ENCODE measurements at regions not wholly inside any gene's neighbourhood (a gene's known extent, or its start where the extent isn't known, plus 50 kb on each side); places are given as distances from the start of the nearest gene placed in this dataset.
"Not testable (repeated sequence)": the region's sequence is repeated elsewhere in the genome, so short reads cannot be mapped to it uniquely, and the experiment has no call there.

DNA sequence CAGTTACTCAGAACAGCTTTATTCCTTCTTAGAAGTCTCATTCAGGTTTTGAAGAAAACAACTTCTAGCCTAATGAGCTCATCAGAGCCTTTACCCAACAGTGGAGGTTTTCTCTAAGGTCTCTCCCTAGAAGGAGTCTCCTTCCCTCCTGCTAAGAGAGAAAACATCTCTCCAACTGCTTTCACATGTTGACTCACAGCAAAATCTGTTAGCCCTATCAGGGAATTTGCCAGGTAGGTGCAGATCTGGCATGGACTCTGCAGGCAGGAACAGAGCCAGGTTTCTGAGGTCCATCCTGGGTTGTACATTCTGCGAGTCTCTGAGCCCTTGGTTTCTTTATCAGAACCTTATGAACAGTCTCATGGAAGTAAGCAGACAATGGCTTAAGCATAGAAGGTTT, 214.4 kb downstream of the HIPK3 start:
- no peak for DNase-seq (ENCODE audit: low read depth in 2 of 2)

DNA sequence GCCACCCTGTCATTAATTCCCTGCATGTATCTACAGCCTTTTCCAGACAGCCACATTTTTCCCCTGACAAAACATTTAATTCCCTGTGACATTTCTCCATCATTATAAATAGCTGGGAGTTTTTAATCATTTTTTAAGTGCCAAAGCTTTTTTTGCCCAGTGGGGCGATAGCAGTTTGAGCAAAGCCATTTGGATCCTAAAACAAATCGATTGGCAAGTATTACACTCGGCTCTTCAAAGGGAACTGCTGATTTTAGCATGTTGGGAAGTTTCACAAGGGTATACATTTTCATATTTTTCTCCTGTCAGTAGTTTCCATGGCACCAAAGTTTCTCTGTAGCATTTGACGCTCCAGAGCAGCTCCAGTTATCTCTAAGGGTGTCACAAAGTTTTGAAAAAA, 210.8 kb downstream of the HIPK3 start:
- DNase-seq (ENCODE audit: low read depth in 2 of 2), result no peak

DNA sequence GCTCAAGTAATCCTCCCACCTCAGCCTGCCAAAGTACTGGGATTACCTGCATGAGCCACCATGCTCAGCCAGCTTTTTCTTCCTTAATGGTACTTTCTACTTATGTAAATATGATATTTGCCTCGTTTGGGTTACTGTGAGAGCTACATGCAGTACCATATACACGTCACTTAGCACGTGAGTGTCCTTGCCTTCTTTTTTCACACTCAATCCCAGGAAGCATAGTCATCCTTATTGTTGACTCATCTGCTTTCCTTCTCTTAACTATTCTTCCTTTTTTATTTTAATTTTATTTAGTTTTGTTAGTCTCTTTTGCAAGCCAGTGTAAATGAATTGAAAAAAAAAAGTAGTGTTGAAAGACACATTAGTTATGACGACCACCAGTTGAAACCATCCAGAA, 205.9 kb downstream of the HIPK3 start:
- DNase-seq (ENCODE audit: low read depth in 2 of 2), result peak in 1 of 2 donors; percentile 82

DNA sequence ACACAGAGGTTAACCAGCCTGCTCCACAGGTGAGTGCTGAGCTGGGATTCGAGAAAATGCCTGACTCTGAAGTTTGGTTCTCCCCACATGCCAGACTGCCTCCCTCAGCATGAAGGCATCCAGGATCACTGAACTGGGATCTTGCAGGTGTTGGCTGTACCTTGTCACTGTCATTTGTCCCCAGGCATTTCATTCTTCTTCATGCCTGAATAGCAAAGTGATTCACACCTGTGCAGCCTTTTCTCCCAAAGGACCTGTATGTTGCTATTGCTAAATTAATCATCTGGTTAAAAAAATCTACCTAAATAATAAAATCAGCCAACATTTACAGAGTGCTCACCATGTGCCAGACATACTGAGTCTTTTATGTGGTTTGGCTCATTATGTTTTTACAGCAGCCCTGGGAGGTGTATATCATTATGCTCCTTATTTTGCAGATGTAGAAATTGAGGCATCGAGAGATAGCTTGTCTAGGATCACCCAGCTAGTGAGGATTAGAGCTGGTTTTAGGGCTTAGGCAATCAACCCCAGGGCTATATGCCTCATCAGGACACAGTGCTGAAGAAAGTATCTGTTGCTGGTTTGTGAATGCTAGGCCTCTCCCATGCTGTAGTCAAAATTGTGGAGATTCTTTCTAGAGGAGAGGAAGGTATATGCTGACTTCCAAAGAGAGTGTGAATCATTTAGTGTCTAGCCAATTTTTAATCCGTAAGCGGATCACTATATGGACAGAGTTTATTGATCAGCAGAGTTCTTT, 204.4 kb downstream of the HIPK3 start:
- no peak for DNase-seq (ENCODE audit: low read depth in 2 of 2)

DNA sequence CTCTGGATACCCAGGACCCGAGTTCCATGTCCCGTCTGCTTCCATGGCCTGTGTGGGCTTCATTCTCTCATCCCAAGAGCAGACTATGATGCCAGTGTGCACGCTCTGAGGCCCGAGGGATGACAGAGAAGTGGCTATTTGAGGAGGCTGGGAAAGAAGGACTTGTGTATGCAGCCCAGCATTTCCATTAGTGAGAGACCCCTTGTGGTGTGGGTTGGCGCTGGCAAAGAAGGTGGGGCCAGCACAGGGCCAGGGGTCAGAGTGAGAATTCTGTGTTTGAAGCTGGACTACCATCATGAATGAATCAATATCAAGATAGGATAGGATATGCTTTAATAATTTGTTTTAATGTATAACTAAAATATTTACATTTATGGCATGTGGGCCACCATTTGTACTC, 200.8 kb downstream of the HIPK3 start:
- DNase-seq (ENCODE audit: low read depth in 2 of 2), result no peak

DNA sequence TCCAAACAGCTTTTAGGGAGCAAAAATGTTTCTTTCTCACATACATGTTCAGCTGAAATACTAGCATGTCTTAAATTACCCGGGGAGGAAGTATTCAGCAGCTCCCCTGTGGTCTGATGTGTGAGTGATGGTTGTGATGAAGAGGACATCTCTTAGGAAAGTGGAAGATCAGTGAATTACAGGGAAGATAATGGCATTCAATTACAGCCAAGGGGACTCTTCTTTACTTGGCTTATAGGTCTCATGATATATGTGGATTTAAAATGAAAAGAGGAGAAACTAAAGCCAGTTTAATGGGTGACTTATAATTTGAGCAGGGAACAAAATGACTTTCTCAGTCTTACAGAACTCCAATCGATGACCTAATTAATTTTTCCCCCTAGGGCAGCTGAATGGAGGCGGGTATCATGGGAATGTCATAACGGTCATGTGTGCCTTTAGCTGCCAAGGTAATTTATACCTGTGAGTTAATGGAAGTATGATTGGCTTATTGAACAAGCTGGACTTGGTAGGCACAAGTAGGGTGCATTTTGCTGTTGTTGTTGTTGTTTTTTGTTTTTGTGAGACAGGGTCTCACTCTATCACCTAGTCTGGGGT, 198.8 kb downstream of the HIPK3 start:
- no peak for DNase-seq (ENCODE audit: low read depth in 2 of 2)

DNA sequence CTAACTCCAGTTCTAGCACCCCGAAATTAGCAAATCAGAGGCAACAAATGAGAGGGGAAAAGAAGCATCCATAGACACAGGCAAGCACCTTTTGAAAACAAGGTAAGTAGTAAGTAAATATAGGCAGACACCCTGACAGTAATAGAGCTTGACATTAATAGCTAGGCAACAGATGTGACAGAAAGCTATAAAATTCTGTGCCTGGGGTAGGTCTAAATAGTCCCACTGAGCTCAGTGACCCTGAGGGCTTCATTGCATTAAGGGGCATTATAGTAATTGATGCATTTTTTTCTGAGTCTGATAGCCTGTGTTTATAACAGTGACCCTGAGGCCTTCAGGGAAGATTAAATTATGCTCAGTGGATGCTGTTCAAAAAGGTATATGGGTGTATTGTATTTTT, 197.1 kb downstream of the HIPK3 start:
- DNase-seq (ENCODE audit: low read depth in 2 of 2), result no peak

DNA sequence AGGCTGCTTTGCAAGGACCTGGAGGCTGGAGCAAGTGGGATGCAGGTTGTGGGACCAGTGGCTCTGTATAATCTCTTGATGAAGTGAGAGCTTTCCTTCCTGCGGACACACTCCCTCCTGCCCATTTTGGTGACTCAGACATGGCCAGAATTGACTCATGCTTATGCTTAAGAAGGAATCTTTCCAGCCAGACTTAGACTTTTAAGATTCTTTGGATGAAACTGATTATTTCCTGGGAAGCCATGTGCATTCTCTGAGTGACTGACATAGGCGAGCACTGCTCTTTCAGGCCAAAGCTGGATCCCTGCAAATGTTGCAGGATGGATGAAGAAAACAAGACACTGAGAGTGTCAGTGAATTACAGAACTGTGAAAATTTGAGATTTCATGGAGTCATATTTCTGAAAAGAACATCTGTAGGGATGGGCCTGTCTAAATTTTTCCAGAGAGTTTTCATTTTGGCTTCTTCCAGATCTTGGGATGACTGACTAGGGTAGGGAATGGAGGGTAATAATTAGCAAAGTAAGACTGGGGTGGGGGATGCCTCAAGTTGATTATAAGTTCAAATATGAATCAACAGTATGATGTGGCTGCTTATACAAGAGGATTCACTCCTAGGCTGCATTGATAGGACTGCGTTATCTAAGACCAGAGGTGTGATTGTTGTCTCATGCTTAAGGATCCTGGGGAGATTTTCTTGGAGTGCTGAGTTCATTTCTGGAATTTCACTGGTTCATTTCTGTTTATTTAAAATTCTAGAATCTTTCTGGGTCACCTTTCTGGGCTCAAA, 195.8 kb downstream of the HIPK3 start:
- peak in 1 of 2 donors; percentile 91 for DNase-seq (ENCODE audit: low read depth in 2 of 2)

DNA sequence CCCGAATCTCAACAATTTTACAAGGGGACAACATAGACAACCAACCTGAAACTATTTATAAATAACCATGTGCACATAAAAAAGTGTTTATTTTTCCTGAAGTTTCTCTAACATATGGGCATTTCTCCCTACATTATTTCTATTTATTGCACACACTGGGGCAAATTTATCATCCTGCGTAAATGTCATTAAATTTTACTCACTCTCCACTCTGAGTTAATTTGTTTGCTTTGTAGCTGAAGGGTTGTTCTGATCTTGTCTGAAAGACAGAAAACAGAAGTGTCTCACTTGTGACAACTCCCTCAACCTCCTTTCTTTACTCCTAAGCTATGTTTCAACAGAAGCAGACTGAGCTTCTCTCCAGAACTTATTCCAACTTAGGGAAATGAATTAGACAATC, 194.2 kb downstream of the HIPK3 start:
- no peak for DNase-seq (ENCODE audit: low read depth in 2 of 2)

DNA sequence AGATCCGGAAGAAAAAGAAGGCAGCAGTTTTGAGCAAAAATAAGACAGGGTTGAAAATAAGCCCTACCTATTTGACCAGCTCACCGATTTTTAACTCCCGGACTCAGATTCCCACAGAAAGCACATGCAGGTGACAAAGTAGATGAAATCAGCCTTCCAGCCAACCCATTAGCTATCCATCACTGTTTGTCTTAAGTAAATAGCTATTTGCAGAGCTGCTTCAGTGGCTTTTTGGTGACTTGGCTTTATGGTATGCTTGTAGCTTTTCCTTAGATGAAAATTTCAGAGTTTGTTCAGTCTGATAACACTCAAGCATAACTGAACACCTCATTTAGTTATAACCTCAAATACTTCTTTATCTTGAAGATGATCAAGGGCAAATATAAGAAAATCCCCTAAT, 192.6 kb downstream of the HIPK3 start:
- no peak for DNase-seq (ENCODE audit: low read depth in 2 of 2)

DNA sequence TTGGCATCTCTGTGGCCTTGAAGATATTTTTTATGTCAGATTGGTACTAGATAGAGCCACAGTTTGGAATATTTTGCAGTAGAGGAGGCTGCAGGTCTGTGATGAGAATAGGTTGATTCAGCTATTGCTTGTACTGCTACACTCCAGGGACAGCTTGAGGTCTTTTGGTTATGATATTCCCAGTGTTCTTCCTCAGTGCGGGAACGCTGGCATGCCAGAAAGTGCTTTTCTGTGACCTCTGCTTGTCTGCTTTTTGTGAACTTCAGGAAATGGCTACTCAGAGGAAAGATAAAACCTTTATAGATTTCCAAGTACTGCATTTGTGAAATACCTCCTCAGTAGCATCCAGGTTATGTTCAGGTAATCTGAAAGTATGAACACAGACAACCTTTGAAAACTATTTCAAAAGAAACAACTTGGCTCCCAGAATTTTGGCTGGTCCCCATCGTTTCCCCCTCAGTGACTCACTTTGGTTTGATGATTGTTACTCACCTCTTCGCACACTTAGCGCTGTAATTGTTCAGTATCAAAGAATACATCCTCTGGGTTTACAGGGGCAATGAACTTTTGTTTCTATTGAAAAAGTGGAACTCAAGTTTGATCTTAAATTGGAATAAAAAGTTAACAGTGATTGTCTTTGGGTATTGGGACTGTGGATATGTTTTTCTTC, 191.4 kb downstream of the HIPK3 start:
- peak; percentile 3 to 54 for DNase-seq (ENCODE audit: low read depth in 2 of 2)

DNA sequence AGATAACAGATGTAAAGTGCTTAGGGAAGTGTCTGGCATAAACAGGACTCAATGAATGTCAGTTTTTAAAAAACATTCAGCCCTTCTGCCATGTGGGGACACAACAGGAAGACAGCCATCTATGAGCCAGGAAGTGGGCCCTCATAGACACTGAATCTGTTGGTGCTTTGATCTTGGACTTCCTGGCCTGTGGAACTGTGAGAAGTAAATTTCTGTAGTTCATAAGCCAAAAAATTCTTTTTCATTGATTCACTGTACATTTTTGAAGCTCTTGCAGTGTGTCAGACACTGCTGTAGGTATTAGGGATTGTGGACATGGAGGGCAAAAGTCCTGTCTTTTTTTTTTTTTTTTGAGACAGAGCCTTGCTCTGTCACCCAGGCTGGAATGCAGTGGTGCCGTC, 188.6 kb downstream of the HIPK3 start:
- DNase-seq (ENCODE audit: low read depth in 2 of 2), result peak; percentile 31 to 56

DNA sequence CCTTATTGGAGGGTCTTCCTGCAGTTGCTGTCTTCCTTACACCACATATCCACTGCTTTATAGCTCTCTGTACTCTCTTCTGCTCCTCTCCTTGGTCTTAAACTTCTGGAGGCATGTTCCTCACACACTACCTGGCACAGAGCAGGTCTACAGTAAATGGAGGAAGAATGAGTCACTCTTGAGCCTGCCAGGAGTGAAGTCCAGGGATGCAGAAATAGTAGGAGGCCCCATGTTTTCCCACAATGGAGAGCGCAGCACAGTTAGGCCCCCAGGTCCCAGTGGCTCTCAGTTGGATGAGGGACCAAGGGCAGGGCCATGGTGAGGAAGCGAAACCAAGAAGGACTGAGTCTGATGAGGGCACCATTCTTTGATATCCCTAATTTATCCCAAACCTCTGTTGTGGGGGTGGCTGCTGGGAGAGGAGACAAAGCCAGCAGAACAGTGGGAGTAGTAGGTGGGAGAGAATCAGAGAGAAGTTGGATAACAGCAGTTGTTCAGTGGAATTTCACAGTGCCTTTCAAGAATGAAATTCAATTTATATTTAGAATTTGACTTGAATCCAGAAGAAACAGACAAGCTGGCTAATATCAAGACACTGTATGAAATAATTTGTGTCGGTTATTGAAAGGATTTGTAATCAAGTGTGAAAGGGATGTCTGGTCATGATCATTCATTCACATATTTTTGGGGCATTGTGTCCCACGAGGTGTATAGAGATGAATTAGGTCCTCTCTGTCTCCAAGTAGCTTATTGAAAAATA, 187.8 kb downstream of the HIPK3 start:
- peak in 1 of 2 donors; percentile 60 for DNase-seq (ENCODE audit: low read depth in 2 of 2)

DNA sequence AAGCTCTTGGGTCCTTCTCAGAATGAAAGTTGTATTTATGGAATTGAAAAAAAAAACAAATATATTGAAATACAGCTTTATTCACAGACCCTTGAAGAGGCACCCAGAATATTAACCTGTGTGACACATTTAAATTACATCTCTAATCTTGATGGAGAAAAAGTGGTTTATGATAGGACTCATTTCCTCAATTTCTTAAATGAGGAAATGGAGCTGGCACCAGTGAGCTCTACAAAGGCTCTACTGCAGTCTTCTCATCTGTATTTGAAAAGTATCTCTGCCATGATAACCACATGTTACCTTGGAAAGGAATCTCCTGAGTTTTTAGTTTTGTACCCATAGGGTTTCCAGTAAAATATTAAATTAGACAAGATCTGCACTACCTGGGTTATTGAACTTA, 186.5 kb downstream of the HIPK3 start:
- DNase-seq (ENCODE audit: low read depth in 2 of 2), result no peak

DNA sequence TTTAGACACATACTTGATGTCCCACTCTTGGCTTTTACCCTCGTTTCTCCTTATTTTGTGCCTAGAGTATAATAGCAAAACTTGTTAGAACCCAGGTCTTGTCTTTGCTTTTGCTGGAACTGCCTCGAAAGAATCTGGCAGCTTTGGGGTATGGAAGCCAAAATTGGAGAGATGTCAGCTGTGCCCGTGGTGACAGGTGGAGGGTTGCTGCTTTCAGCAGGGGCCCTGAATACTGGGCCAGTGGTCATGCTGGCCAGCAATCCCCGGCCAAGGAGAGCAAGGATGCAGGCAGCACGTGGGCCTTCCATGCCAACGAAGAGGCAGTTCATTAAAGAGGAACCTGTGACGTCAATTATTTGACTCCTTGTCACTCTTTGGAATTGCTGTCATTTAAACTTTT, 181.1 kb downstream of the HIPK3 start:
- no peak for DNase-seq (ENCODE audit: low read depth in 2 of 2)

DNA sequence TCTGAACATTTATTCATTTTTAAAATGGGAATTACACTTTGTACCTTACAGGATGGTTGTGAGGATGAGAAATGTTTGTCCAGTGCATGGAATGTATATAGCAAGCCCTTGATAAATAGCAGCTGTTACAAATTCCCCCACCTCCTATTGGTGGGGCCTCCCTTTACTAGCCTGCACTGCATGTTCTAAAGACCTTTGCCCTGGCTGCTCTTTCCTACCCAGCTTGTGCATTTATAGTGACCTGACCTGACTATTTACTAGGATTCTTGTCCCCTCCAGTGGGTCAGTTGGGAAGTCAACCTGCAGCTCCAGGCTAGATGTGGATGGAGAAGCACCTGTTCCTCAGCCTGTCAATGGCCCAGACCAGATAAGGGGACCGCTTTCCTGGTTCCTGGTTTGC, 180.3 kb downstream of the HIPK3 start:
- no peak for DNase-seq (ENCODE audit: low read depth in 2 of 2)

DNA sequence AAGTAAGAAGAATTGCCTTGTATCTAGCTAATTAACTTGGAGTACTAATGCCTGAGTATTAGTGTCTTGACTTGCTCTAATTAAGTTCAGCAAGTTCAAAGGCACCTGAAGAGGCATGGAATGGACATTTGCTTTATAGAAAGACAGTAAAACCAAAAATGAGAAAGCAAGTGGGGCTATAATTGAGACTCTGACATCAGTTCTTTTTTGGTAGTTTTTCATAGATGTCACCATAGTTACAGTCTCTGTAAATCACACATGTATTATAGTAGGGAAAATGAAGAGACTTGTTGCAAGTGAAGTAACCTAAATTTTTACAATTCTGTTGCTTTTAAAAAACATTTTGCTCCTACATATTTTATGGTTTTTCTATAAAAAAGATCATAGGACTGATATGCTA, 178.0 kb downstream of the HIPK3 start:
- DNase-seq (ENCODE audit: low read depth in 2 of 2), result no peak

DNA sequence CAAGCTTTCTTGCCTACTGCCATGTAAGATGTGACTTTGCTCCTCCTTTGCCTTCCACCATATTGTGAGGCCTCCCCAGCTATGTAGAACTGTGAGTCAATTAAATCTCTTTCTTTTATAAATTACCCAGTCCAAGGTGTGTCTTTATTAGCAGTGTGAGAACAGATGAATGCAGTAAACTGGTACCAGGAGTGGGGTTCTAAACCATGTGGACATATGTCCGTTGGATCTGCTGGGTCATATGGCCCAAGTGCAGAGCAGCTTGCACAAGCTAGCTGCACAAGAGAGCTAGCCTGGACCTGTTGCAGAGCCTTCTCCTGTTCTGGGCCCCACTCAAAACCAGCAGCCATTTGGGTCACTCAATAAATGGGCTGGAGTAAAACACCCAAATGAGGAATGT, 177.1 kb downstream of the HIPK3 start:
- DNase-seq (ENCODE audit: low read depth in 2 of 2), result no peak

DNA sequence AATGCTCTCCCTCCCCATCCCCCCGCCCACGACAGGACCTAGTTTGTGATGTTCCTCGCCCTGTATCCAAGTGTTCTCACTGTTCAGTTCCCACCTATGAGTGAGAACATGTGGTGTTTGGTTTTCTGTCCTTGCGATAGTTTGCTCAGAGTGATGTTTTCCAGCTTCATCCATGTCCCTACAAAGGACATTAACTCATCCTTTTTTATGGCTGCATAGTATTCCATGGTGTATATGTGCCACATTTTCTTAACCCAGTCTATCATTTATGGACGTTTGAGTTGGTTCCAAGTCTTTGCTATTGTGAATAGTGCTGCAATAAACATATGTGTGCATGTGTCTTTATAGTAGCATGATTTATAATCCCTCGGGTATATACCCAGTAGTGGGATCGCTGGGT, 171.3 kb downstream of the HIPK3 start:
- not testable (repeated sequence) for DNase-seq (ENCODE audit: low read depth in 2 of 2)

DNA sequence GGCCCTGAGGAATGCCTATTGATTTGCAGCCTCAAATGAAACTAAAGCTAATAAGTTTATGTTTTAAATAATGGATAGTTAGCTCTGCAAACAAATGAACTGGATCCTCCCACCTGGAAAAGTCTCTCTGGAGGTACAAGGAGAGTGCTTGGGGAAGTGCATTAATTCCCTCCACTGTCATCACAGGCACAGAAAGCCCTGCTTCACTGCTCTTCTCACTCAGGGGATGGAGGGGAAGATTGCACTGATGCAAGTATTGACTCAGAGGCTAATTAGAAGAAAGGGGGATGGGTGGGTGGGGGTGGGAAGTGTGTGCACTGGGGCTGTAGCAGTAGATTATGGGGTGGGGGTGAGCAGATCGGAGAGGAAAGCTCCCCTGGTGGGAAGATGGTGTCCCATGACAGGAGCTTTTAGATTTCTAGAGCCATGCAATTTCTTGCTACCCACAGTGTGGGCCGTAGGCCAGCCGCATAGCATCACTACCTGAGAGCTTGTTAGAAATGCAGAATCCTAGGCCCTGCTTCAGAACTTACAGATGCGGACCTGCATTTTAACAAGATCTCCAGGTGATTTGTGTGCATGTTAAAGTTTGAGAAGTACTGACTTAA, 163.9 kb downstream of the HIPK3 start:
- no peak for DNase-seq (ENCODE audit: low read depth in 2 of 2)

DNA sequence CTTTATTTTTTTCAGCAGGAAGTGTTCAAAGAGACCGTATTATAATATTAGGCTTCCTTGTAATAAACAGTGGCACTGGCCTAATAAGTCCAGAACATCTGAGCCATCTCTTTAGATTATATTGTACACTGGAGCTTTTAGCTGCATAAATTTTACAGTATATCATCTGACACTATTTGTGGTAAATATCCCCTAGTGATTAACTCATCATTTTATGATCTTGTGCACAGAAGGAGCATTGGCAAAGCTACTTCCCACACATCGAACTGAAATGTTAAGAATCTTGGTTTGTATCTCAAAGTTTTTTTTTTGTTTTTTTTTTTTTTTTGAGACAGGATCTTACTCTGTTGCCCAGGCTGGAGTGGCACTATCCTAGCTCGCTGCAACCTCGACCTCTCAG, 162.7 kb downstream of the HIPK3 start:
- DNase-seq (ENCODE audit: low read depth in 2 of 2), result no peak

Measured in lung microvascular endothelial cell (primary cell).